ENCODE measurements at regions not wholly inside any gene's neighbourhood (a gene's known extent, or its start where the extent isn't known, plus 50 kb on each side); places are given as distances from the start of the nearest gene placed in this dataset.
A peak's percentile ranks its signal among the peaks of the same experiment; 100 is the strongest.
"Not testable (repeated sequence)": the region's sequence is repeated elsewhere in the genome, so short reads cannot be mapped to it uniquely, and the experiment has no call there.

DNA sequence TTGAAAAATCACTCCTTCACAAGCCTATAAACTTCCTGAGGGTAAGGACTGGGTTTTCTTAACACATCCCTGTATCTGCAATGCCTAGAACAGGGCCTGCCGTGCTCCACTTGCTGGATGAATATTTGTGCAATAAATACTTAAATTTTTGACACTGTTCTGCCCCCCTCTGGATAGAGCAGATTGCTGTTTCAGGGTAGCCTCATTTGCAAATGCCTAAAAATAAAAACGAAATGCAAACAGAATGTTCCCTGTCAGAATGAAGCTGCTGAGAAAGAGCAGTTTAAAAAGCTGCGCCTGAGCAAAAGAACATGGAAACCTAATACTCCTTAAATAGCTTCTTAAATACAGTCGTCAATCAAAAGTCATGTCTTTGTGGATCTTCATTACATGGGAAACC, 385.3 kb downstream of the PRELID2 start:
- Histone ChIP-seq H2AK5ac (ENCODE audit: low read depth, low read length) (no peak overlapping the region), H4K91ac (ENCODE audit: insufficient read depth, low read depth, low read length) (no peak overlapping the region), H3K36me3 (ENCODE audit: control insufficient read depth, insufficient read depth, low read length) (no peaks in the 10 kb centered on the region), H3K4me3 (ENCODE audit: insufficient read depth, low read depth, low read length) (no peak overlapping the region), H3K18ac (ENCODE audit: low read depth, low read length) (no peak overlapping the region), H2AK9ac (replicated peaks; ENCODE audit: low read depth, low read length, poor library complexity) (no peak overlapping the region), H3K23ac (ENCODE audit: low read depth, low read length) (no peak overlapping the region), H3K9me1 (ENCODE audit: insufficient read depth, low read length) (no peaks in the 10 kb centered on the region), H3K79me1 (ENCODE audit: low read depth in 1 of 2, low read length in 2 of 2) (no peaks in the 10 kb centered on the region), H3K9ac (ENCODE audit: low read depth, low read length) (no peak overlapping the region), H3K56ac (ENCODE audit: extremely low read depth, insufficient read depth, low read length) (no peak overlapping the region), H2AFZ (replicated peaks; ENCODE audit: low read length, poor library complexity) (no peak overlapping the region), H4K20me1 (ENCODE audit: insufficient read depth, low read length) (no peaks in the 10 kb centered on the region), H3K27me3 (ENCODE audit: control insufficient read depth, insufficient read depth, low read length) (no peaks in the 10 kb centered on the region), H2BK5ac (ENCODE audit: low read depth, low read length, poor library complexity, severe bottlenecking) (no peak overlapping the region), H3K14ac (replicated peaks; ENCODE audit: low read depth, low read length) (no peak overlapping the region), H3K9me3 (ENCODE audit: control insufficient read depth, insufficient read depth, low read length) (no peaks in the 10 kb centered on the region), H4K8ac (ENCODE audit: low read depth in 2 of 2, low read length in 2 of 2) (no peak overlapping the region), H3K4me1 (ENCODE audit: control insufficient read depth, insufficient read depth, low read length) (no peaks in the 10 kb centered on the region), H2BK20ac (ENCODE audit: low read depth, low read length) (no peak overlapping the region), H4K5ac (ENCODE audit: low read depth, low read length) (no peak overlapping the region), H3K27ac (ENCODE audit: insufficient read depth, low read length) (no peak overlapping the region), H3K4me2 (ENCODE audit: low read depth, low read length) (no peak overlapping the region), H2BK120ac (ENCODE audit: low read depth, low read length) (no peak overlapping the region), H3K4ac (ENCODE audit: low read depth, low read length) (no peak overlapping the region), H2BK15ac (ENCODE audit: low read depth, low read length) (no peak overlapping the region)
- ATAC-seq (ENCODE audit: low read depth) (no peak), DNase-seq (no peak)
- CTCF ChIA-PET: no interaction called here
- no CpG with 5 or more reads among the region's 4 CpGs for WGBS, 2 experiments (ENCODE audit: extremely low coverage in 2 of 2, insufficient read length in 1 of 2)
- intact Hi-C loops (cut with micrococcal nuclease) (no loop called here), dilution Hi-C loops (cut with HindIII; ENCODE audit: low sequenced_read_pairs, unreplicated experiment) (no loop called here), in situ Hi-C loops (cut with MboI; ENCODE audit: low sequenced_read_pairs) (no loop called here)
- BruUV-seq (replicated peaks): no TSS peak
- POLR2A ChIA-PET (ENCODE audit: unreplicated experiment): no interaction called here
- TF ChIP-seq, protein P1, sequence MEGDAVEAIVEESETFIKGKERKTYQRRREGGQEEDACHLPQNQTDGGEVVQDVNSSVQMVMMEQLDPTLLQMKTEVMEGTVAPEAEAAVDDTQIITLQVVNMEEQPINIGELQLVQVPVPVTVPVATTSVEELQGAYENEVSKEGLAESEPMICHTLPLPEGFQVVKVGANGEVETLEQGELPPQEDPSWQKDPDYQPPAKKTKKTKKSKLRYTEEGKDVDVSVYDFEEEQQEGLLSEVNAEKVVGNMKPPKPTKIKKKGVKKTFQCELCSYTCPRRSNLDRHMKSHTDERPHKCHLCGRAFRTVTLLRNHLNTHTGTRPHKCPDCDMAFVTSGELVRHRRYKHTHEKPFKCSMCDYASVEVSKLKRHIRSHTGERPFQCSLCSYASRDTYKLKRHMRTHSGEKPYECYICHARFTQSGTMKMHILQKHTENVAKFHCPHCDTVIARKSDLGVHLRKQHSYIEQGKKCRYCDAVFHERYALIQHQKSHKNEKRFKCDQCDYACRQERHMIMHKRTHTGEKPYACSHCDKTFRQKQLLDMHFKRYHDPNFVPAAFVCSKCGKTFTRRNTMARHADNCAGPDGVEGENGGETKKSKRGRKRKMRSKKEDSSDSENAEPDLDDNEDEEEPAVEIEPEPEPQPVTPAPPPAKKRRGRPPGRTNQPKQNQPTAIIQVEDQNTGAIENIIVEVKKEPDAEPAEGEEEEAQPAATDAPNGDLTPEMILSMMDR (conservative IDR thresholded peaks at IDR 0.05; ENCODE audit: low read depth, low read length): 0 out of 2 replicates have a peak, but pooled peaks have one; percentile 8
- TF ChIP-seq CEBPB (IDR thresholded peaks at IDR 0.05; ENCODE audit: low read depth, low read length): no peak

DNA sequence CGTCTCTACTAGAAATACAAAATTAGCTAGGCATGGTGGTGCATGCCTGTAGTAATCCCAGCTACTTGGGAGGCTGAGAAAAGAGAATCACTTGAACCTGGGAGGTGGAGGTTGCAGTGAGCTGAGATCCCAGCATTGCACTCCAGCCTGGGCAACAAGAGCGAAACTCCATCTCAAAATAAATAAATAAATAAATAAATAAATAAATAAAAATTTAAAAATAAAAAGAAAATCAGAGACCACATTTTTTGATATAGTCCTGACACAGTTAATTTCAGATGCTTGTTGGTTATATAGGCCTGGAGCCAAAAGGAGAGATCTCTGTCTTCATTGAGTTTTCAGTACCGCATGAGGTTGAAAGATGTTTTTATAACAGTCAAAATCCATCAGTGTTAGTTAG, 388.3 kb downstream of the PRELID2 start:
- H3K23ac ChIP-seq (ENCODE audit: low read depth, low read length); H3K9me1 ChIP-seq (ENCODE audit: insufficient read depth, low read length); H4K20me1 ChIP-seq (ENCODE audit: insufficient read depth, low read length); H3K27me3 ChIP-seq (ENCODE audit: control insufficient read depth, insufficient read depth, low read length); H3K18ac ChIP-seq (ENCODE audit: low read depth, low read length); DNase-seq; H3K36me3 ChIP-seq (ENCODE audit: control insufficient read depth, insufficient read depth, low read length); H2BK20ac ChIP-seq (ENCODE audit: low read depth, low read length); ATAC-seq (ENCODE audit: low read depth); H3K4me2 ChIP-seq (ENCODE audit: low read depth, low read length); H3K9me3 ChIP-seq (ENCODE audit: control insufficient read depth, insufficient read depth, low read length); H4K5ac ChIP-seq (ENCODE audit: low read depth, low read length); H2BK5ac ChIP-seq (ENCODE audit: low read depth, low read length, poor library complexity, severe bottlenecking); H3K56ac ChIP-seq (ENCODE audit: extremely low read depth, insufficient read depth, low read length); H3K4ac ChIP-seq (ENCODE audit: low read depth, low read length); dilution Hi-C loops (cut with HindIII; ENCODE audit: low sequenced_read_pairs, unreplicated experiment); POLR2A ChIA-PET (ENCODE audit: unreplicated experiment); H2BK120ac ChIP-seq (ENCODE audit: low read depth, low read length); H3K27ac ChIP-seq (ENCODE audit: insufficient read depth, low read length); H2AK9ac ChIP-seq (replicated peaks; ENCODE audit: low read depth, low read length, poor library complexity); in situ Hi-C loops (cut with MboI; ENCODE audit: low sequenced_read_pairs); H2AFZ ChIP-seq (replicated peaks; ENCODE audit: low read length, poor library complexity); H4K91ac ChIP-seq (ENCODE audit: insufficient read depth, low read depth, low read length); H4K8ac ChIP-seq (ENCODE audit: low read depth in 2 of 2, low read length in 2 of 2); H2AK5ac ChIP-seq (ENCODE audit: low read depth, low read length); H3K14ac ChIP-seq (replicated peaks; ENCODE audit: low read depth, low read length); H3K79me1 ChIP-seq (ENCODE audit: low read depth in 1 of 2, low read length in 2 of 2); intact Hi-C loops (cut with micrococcal nuclease); H2BK15ac ChIP-seq (ENCODE audit: low read depth, low read length); BruUV-seq (replicated peaks); H3K9ac ChIP-seq (ENCODE audit: low read depth, low read length); H3K4me1 ChIP-seq (ENCODE audit: control insufficient read depth, insufficient read depth, low read length); H3K4me3 ChIP-seq (ENCODE audit: insufficient read depth, low read depth, low read length): not testable (repeated sequence)
- no CpG with 5 or more reads among the region's 3 CpGs for WGBS, 2 experiments (ENCODE audit: extremely low coverage in 2 of 2, insufficient read length in 1 of 2)
- CTCF ChIA-PET: interaction anchor here (0.6 kb wide), 1 partner anchor 1270 kb away, joined by 3 read pairs; no protein-coding TSS in a partner anchor

Measured in IMR-90 (cell line).